ENCODE measurements at regions not wholly inside any gene's neighbourhood (a gene's known extent, or its start where the extent isn't known, plus 50 kb on each side); places are given as distances from the start of the nearest gene placed in this dataset.

- TF ChIP-seq IRF3 (IDR thresholded peaks at IDR 0.05): no peak
- TF ChIP-seq TCF3 (IDR thresholded peaks at IDR 0.05; ENCODE audit: borderline replicate concordance, insufficient read depth, low read depth, low read length): no peak
- TF ChIP-seq POLR2A (IDR thresholded peaks at IDR 0.05; ENCODE audit: low read depth, low read length): no peak
- TF ChIP-seq EED (IDR thresholded peaks at IDR 0.05; ENCODE audit: low read depth): no peak
- TF ChIP-seq SMARCA5 (IDR thresholded peaks at IDR 0.05): no peak
Observed at GRCh38 chr16:82264756-82265155, 94.7 kb upstream of the MPHOSPH6 start (continued).

GRCh38 chr16:82263521-82264143, 93.6 kb upstream of the MPHOSPH6 start:
- in situ Hi-C loops (cut with MboI): loop anchor here (5.0 to 10.0 kb wide), 2 partner anchors 361 to 954 kb away; partner anchors contain the start of gene CDH13
- no peak for TF ChIP-seq ATF7 (IDR thresholded peaks at IDR 0.05; ENCODE audit: low read depth)
- TF ChIP-seq MTA3 (IDR thresholded peaks at IDR 0.05; ENCODE audit: borderline replicate concordance, low read length): no peak
- peak; percentile 87 to 95 (median 92) for TF ChIP-seq CTCF (IDR thresholded peaks at IDR 0.05 in 2 of 3, conservative IDR thresholded peaks at IDR 0.05 in 1 of 3; ENCODE audit: control insufficient read depth in 2 of 3, extremely low read depth in 1 of 3, insufficient read depth in 1 of 3, low read depth in 3 of 3, low read length in 3 of 3)
- TF ChIP-seq HDAC6 (IDR thresholded peaks at IDR 0.05; ENCODE audit: unreplicated experiment): no peak
- no peak for TF ChIP-seq PRDM15 (CRISPR knock-in tag; IDR thresholded peaks at IDR 0.05)
- TF ChIP-seq SREBF1 (IDR thresholded peaks at IDR 0.05; ENCODE audit: low read length): no peak
- no peak for TF ChIP-seq NFXL1 (IDR thresholded peaks at IDR 0.05; ENCODE audit: borderline replicate concordance)
- TF ChIP-seq ZZZ3 (IDR thresholded peaks at IDR 0.05; ENCODE audit: control insufficient read depth, insufficient read length, low read depth): no peak

More at GRCh38 chr16:82263521-82264143, 93.6 kb upstream of the MPHOSPH6 start:
- H3K4me2 ChIP-seq (ENCODE audit: control insufficient read depth, insufficient read depth): no peak overlapping the region
- SMC1A ChIA-PET (ENCODE audit: uncharacterized antibody, unreplicated experiment): interaction anchor here (0.7 to 3.1 kb wide), 11 partner anchors 14 to 1182 kb away, joined by 3 to 23 read pairs (median 4); no protein-coding TSS in a partner anchor
- peak; percentile 5 for DNase-seq (ENCODE audit: low read depth, low spot score)
- peak; percentile 97 for ATAC-seq
- H3K9me3 ChIP-seq (replicated peaks; ENCODE audit: control insufficient read depth, insufficient read depth, low read length): no peaks in the 10 kb centered on the region; the same call in 2 of the 3 replicates
- no peak overlapping the region for H3K4me3 ChIP-seq
- intact Hi-C loops (cut with micrococcal nuclease; ENCODE audit: unreplicated experiment): loop anchor here (1.0 to 10.0 kb wide), 4 partner anchors 193 to 954 kb away; no protein-coding TSS in a partner anchor
- peak; percentile 47 for FAIRE-seq
- BruUV-seq (replicated peaks): no TSS peak
- H3K79me2 ChIP-seq (ENCODE audit: control insufficient read depth, insufficient read depth, low read length): no peaks in the 10 kb centered on the region
- no peaks in the 10 kb centered on the region for H3K36me3 ChIP-seq (ENCODE audit: control insufficient read depth in 2 of 2, insufficient read depth in 2 of 2, low read length in 1 of 2)
- CTCF ChIA-PET: interaction anchor here (0.6 to 4.9 kb wide), 35 partner anchors 9 to 1617 kb away, joined by 3 to 49 read pairs (median 4); no protein-coding TSS in a partner anchor
- no peak overlapping the region for H3K9ac ChIP-seq (ENCODE audit: control insufficient read depth, insufficient read depth, low read length)
- WGBS (ENCODE audit: insufficient coverage, insufficient replicate concordance, low lambda C conversion rate, missing lambda C conversion rate): 29% methylated on average over 10 of the region's 10 CpGs
- H3K4me1 ChIP-seq (ENCODE audit: control insufficient read depth, insufficient read depth, low read length): no peaks in the 10 kb centered on the region
- RAD21 ChIA-PET (ENCODE audit: unreplicated experiment): interaction anchor here (0.8 to 4.4 kb wide), 9 partner anchors 9 to 1183 kb away, joined by 3 to 18 read pairs (median 3); no protein-coding TSS in a partner anchor
- H3K27me3 ChIP-seq (replicated peaks in 1 of 2; ENCODE audit: control insufficient read depth in 2 of 2, insufficient read depth in 2 of 2, low read length in 1 of 2): peaks cover 0 to 2% of the 10 kb centered on the region in 2 experiments; a peak in 1 of 4 replicates
- no peak overlapping the region for H3K27ac ChIP-seq (ENCODE audit: control insufficient read depth, insufficient read depth)
- no peaks in the 10 kb centered on the region for H4K20me1 ChIP-seq (ENCODE audit: control insufficient read depth, insufficient read depth)
- POLR2A ChIA-PET: no interaction called here
- H2AFZ ChIP-seq (ENCODE audit: control insufficient read depth, low read depth, low read length): no peak overlapping the region

All from GM12878 (cell line).